HEK293T (cell line): ENCODE measurements at regions not wholly inside any gene's neighbourhood (a gene's known extent, or its start where the extent isn't known, plus 50 kb on each side); places are given as distances from the start of the nearest gene placed in this dataset.

Experiments used
- BHLHE40 ChIP-seq: fragments of 450-650 bp; IDR thresholded peaks from 2 replicates; pipeline ENCODE4 v1.6.1; 2016; ENCODE audit warnings: mild to moderate bottlenecking, moderate library complexity, borderline replicate concordance
- CTBP1 ChIP-seq: fragments of 450-650 bp; IDR thresholded peaks from 2 replicates; pipeline ENCODE4 v1.6.1; 2016; ENCODE audit warnings: borderline replicate concordance
- FOXA1 ChIP-seq: fragments of 450-650 bp; IDR thresholded peaks from 2 replicates; pipeline ENCODE4 v1.6.1; 2016; ENCODE audit warnings: mild to moderate bottlenecking
- SP1 ChIP-seq: fragments of 450-650 bp; IDR thresholded peaks from 2 replicates; pipeline ENCODE4 v1.6.1; 2017
- SUZ12 ChIP-seq: fragments of 450-650 bp; IDR thresholded peaks from 2 replicates; pipeline ENCODE4 v1.6.1; 2016; ENCODE audit warnings: mild to moderate bottlenecking
- TARDBP ChIP-seq: fragments of 450-650 bp; IDR thresholded peaks from 2 replicates; pipeline ENCODE4 v1.6.1; 2016
- ZNF384 ChIP-seq: fragments of 450-650 bp; IDR thresholded peaks from 2 replicates; pipeline ENCODE4 v1.6.1; 2016

DNA sequence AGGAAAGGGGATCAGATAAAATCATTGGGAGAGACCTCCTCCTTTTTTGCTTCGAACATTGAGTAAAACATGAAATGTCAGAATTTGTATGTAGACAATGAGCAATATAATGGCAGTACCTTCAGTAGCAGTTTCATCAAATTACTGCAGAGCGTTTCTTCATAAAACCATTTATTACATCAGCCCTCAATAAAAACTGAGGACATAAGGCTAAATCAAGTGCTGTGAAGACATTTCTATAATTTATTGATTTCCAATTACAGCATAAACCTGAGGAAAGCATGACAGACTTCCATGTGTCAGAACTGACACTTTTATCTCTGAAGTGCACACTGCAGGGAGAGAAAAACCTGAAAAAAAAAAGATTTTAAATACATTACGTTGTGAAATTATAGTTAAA is 172.6 kb upstream of the ZNF804B start:
- TF ChIP-seq BHLHE40 (no peak), FOXA1 (no peak), ZNF384 (no peak), CTBP1 (no peak), TARDBP (no peak), SUZ12 (no peak), SP1 (no peak)
